Neural cell (in vitro differentiated cells): ENCODE measurements at regions not wholly inside any gene's neighbourhood (a gene's known extent, or its start where the extent isn't known, plus 50 kb on each side); places are given as distances from the start of the nearest gene placed in this dataset.

Experiments used
- H2AFZ ChIP-seq: fragments of 200-600, 300-800 bp; sonication (generic), shearing (Covaris generic); 2 replicates; pipeline ENCODE4 v1.6.0; 2014; ENCODE audit warnings: low read depth, mild to moderate bottlenecking, antibody characterized with exemption, low read length, moderate library complexity
- H3F3A ChIP-seq: fragments of 200-600 bp; shearing (Covaris generic); 2 replicates; pipeline ENCODE4 v1.6.1; 2016; ENCODE audit warnings: mild to moderate bottlenecking, moderate library complexity, mixed read lengths, antibody characterized with exemption, low read length; ENCODE audit not compliant: insufficient read depth, poor library complexity, severe bottlenecking
- H3K27ac ChIP-seq: fragments of 200-600, 300-800 bp; sonication (generic), shearing (Covaris generic); 2 replicates; pipeline ENCODE4 v1.5.1; 2014; ENCODE audit warnings: mild to moderate bottlenecking, low read length, moderate library complexity
- H3K27me3 ChIP-seq: fragments of 300-800, 200-600 bp; sonication (generic), shearing (Covaris generic); 2 replicates; pipeline ENCODE4 v1.6.0; 2014; ENCODE audit warnings: mild to moderate bottlenecking, low read depth, low read length, moderate library complexity; ENCODE audit not compliant: insufficient read depth
- H3K36me3 ChIP-seq: fragments of 300-800, 200-600 bp; sonication (generic), shearing (Covaris generic); 2 replicates; pipeline ENCODE4 v1.5.1; 2014; ENCODE audit warnings: mild to moderate bottlenecking, antibody characterized with exemption, low read length, moderate library complexity; ENCODE audit not compliant: insufficient read depth
- H3K4me2 ChIP-seq: fragments of 300-800, 200-600 bp; sonication (generic), shearing (Covaris generic); 2 replicates; pipeline ENCODE4 v1.6.0; 2014; ENCODE audit warnings: mild to moderate bottlenecking, low read length
- H3K4me3 ChIP-seq: fragments of 300-800, 200-600 bp; sonication (generic), shearing (Covaris generic); 2 replicates; pipeline ENCODE4 v1.5.1; 2014; ENCODE audit warnings: mild to moderate bottlenecking, low read length, moderate library complexity
- H3K79me2 ChIP-seq: fragments of 200-600 bp; shearing (Covaris generic); replicated peaks from 2 replicates; pipeline ENCODE4 v1.6.0; 2014; ENCODE audit warnings: mild to moderate bottlenecking, low read length, moderate library complexity; ENCODE audit not compliant: insufficient read depth
- H3K9ac ChIP-seq: fragments of 300-800, 200-600 bp; sonication (generic), shearing (Covaris generic); 2 replicates; pipeline ENCODE4 v1.6.1; 2016; ENCODE audit warnings: mild to moderate bottlenecking, low read length, mixed read lengths
- H3K9me2 ChIP-seq: fragments of 200-600 bp; shearing (Covaris generic); 2 replicates; pipeline ENCODE4 v1.6.1; 2016; ENCODE audit warnings: mild to moderate bottlenecking, low read length, mixed read lengths; ENCODE audit not compliant: insufficient read depth
- H3K9me3 ChIP-seq: fragments of 200-600, 300-800 bp; sonication (generic), shearing (Covaris generic); 2 replicates; pipeline ENCODE4 v1.6.1; 2016; ENCODE audit warnings: mild to moderate bottlenecking, mixed run types, low read length, moderate library complexity, mixed read lengths
- H4K20me1 ChIP-seq: fragments of 200-600 bp; shearing (Covaris generic); 2 replicates; pipeline ENCODE4 v1.6.1; 2016; ENCODE audit warnings: mild to moderate bottlenecking, mixed run types; ENCODE audit not compliant: insufficient read depth
- CTCF ChIP-seq: fragments of 450-650 bp; IDR thresholded peaks from 2 replicates; pipeline ENCODE4 v1.5.1; 2014; ENCODE audit warnings: antibody characterized with exemption, mild to moderate bottlenecking, moderate library complexity; ENCODE audit not compliant: poor library complexity, severe bottlenecking
- EP300 ChIP-seq: fragments of 450-650 bp; conservative IDR thresholded peaks from 2 replicates; pipeline ENCODE4 v1.6.1; 2014; ENCODE audit warnings: antibody characterized with exemption, mild to moderate bottlenecking, moderate library complexity; ENCODE audit not compliant: poor library complexity, severe bottlenecking
- EZH2 ChIP-seq: fragments of 200-600, 300-800 bp; shearing (Covaris generic), sonication (generic); IDR thresholded peaks from 2 replicates; pipeline ENCODE4 v1.6.1; 2014; ENCODE audit warnings: antibody characterized with exemption, low read length, borderline replicate concordance, mild to moderate bottlenecking; ENCODE audit not compliant: insufficient read depth, poor library complexity, severe bottlenecking
- MXI1 ChIP-seq: fragments of 450-650 bp; conservative IDR thresholded peaks from 2 replicates; pipeline ENCODE4 v1.6.1; 2014; ENCODE audit warnings: antibody characterized with exemption, mild to moderate bottlenecking; ENCODE audit not compliant: poor library complexity, severe bottlenecking
- POLR2AphosphoS5 ChIP-seq: IDR thresholded peaks from 2 replicates; pipeline ENCODE4 v1.6.1; 2012
- RAD21 ChIP-seq: fragments of 450-650 bp; conservative IDR thresholded peaks from 2 replicates; pipeline ENCODE4 v1.6.1; 2014; ENCODE audit warnings: antibody characterized with exemption, mild to moderate bottlenecking, moderate library complexity
- REST ChIP-seq: IDR thresholded peaks from 2 replicates; pipeline ENCODE4 v1.6.1; 2012; ENCODE audit warnings: borderline replicate concordance
- SMC3 ChIP-seq: fragments of 450-650 bp; conservative IDR thresholded peaks from 2 replicates; pipeline ENCODE4 v1.6.1; 2014; ENCODE audit warnings: antibody characterized with exemption, mild to moderate bottlenecking, moderate library complexity; ENCODE audit not compliant: poor library complexity
- TAF1 ChIP-seq: IDR thresholded peaks from 2 replicates; pipeline ENCODE4 v1.6.1; 2012; ENCODE audit warnings: low read depth

- no peaks in the 10 kb centered on the region for H3F3A ChIP-seq
- no peaks in the 10 kb centered on the region for H4K20me1 ChIP-seq
- H2AFZ ChIP-seq, result no peak overlapping the region
- no peaks in the 10 kb centered on the region for H3K79me2 ChIP-seq
- no peak overlapping the region for H3K4me3 ChIP-seq
- no peaks in the 10 kb centered on the region for H3K36me3 ChIP-seq
- H3K4me2 ChIP-seq, result no peak overlapping the region
- no peaks in the 10 kb centered on the region for H3K9me2 ChIP-seq
- H3K27me3 ChIP-seq, result no peaks in the 10 kb centered on the region
- H3K9me3 ChIP-seq, result no peaks in the 10 kb centered on the region
- no peak overlapping the region for H3K9ac ChIP-seq
- no peak overlapping the region for H3K27ac ChIP-seq
- no peak for TF ChIP-seq TAF1
Observed at GRCh38 chr9:22227986-22228385, 218.6 kb upstream of the DMRTA1 start.

- H3K79me2 ChIP-seq, result no peaks in the 10 kb centered on the region
- no peak overlapping the region for H3K27ac ChIP-seq
- H3K36me3 ChIP-seq, result no peaks in the 10 kb centered on the region
- no peaks in the 10 kb centered on the region for H3K9me3 ChIP-seq
- no peaks in the 10 kb centered on the region for H3K9me2 ChIP-seq
- no peak for TF ChIP-seq TAF1
- TF ChIP-seq SMC3, result no peak
- TF ChIP-seq RAD21, result no peak
- TF ChIP-seq EZH2, result no peak
- TF ChIP-seq EP300, result no peak
- TF ChIP-seq CTCF, result no peak
- no peak for TF ChIP-seq POLR2AphosphoS5
- no peak for TF ChIP-seq REST
- TF ChIP-seq MXI1, result no peak
- no peak overlapping the region for H3K4me2 ChIP-seq
- H4K20me1 ChIP-seq, result no peaks in the 10 kb centered on the region
- no peak overlapping the region for H2AFZ ChIP-seq
- H3K4me3 ChIP-seq, result no peak overlapping the region
- no peak overlapping the region for H3K9ac ChIP-seq
- no peaks in the 10 kb centered on the region for H3K27me3 ChIP-seq
- H3F3A ChIP-seq, result no peaks in the 10 kb centered on the region
Observed at GRCh38 chr9:22228542-22228941, 218.1 kb upstream of the DMRTA1 start.

GRCh38 chr9:22229069-22229468, 217.6 kb upstream of the DMRTA1 start:
- Histone ChIP-seq H3K9me3 (no peaks in the 10 kb centered on the region), H3K4me3 (no peak overlapping the region), H3K27ac (no peak overlapping the region), H2AFZ (no peak overlapping the region), H3K4me2 (no peak overlapping the region), H3K79me2 (no peaks in the 10 kb centered on the region), H3F3A (no peaks in the 10 kb centered on the region), H4K20me1 (no peaks in the 10 kb centered on the region), H3K27me3 (no peaks in the 10 kb centered on the region), H3K9ac (no peak overlapping the region), H3K9me2 (no peaks in the 10 kb centered on the region), H3K36me3 (no peaks in the 10 kb centered on the region)
- TF ChIP-seq EZH2, result no peak
- no peak for TF ChIP-seq REST
- TF ChIP-seq CTCF, result no peak
- no peak for TF ChIP-seq SMC3
- TF ChIP-seq RAD21, result no peak
- no peak for TF ChIP-seq EP300
- TF ChIP-seq POLR2AphosphoS5, result no peak
- no peak for TF ChIP-seq TAF1
- no peak for TF ChIP-seq MXI1
